HepG2 (cell line): ENCODE measurements at regions not wholly inside any gene's neighbourhood (a gene's known extent, or its start where the extent isn't known, plus 50 kb on each side); places are given as distances from the start of the nearest gene placed in this dataset.

Experiments
- ATAC-seq: fragments of 200-7000 bp; cut with Tn5 transposase; 3 replicates; pipeline ENCODE4 v1.9.1; 2020; ENCODE audit warnings: mild to moderate bottlenecking, moderate library complexity
- BruUV-seq: library from RNA; stranded (reverse); fragments of 400-500 nt; replicated peaks from 2 replicates; lab custom pipeline; 2021; lab: Mats Ljungman, UMichigan
- CTCF ChIA-PET: fragments of 300-600 bp; formaldehyde crosslinking; extraction: SDS; loops from one replicate; lab custom pipeline; 2021; ENCODE audit warnings: low total read pairs, inconsistent platforms, low intra/inter-chr PET ratio; lab: Yijun Ruan, JAX
- POLR2A ChIA-PET: fragments of 350-600 bp; sonication (Branson Sonifier 250); formaldehyde crosslinking; loops from one replicate; lab custom pipeline; 2020; ENCODE audit warnings: antibody characterized with exemption, inconsistent platforms; lab: Yijun Ruan, JAX
- DNase-seq: peaks from one replicate; pipeline ENCODE4 v3.0.0-alpha.2; 2015; ENCODE audit warnings: low spot score
- FAIRE-seq: peaks from 3 replicates; lab custom pipeline; 2011; peaks lifted over from hg19 to GRCh38; lab: Jason Lieb, UNC
- H2AFZ ChIP-seq: one replicate; pipeline ENCODE4 v1.6.1; 2011; ENCODE audit warnings: low read length, inconsistent platforms
- H3K27ac ChIP-seq: fragments of 300-600 bp; 3 replicates; pipeline ENCODE4 v1.8.0; 2011; ENCODE audit warnings: mixed run types, mild to moderate bottlenecking, mixed read lengths, low read length, inconsistent platforms; ENCODE audit not compliant: insufficient read depth; ENCODE audit errors: extremely low read length
- H3K27me3 ChIP-seq, 2 experiments: fragments of 200-600 bp in 1 of 2; 2 replicates in 1 of 2; 3 replicates in 1 of 2; pipeline versions ENCODE4 v1.6.0 to v1.8.0; 2011; ENCODE audit warnings: low read length in 2 of 2, mild to moderate bottlenecking in 2 of 2, moderate library complexity in 2 of 2, inconsistent platforms in 1 of 2; ENCODE audit not compliant: insufficient read depth in 2 of 2, control insufficient read depth in 1 of 2
- H3K36me3 ChIP-seq, 2 experiments: fragments of 200-600 bp in 1 of 2; replicated peaks in 1 of 2; 2 replicates in 1 of 2; 3 replicates in 1 of 2; pipeline versions ENCODE4 v1.5.1 to v1.8.0; 2011; ENCODE audit warnings: low read length in 2 of 2, inconsistent platforms in 1 of 2; ENCODE audit not compliant: insufficient read depth in 2 of 2, control insufficient read depth in 1 of 2
- H3K4me1 ChIP-seq: 2 replicates; pipeline ENCODE4 v1.5.1; 2012; ENCODE audit warnings: low read length, inconsistent platforms; ENCODE audit not compliant: insufficient read depth
- H3K4me2 ChIP-seq: 2 replicates; pipeline ENCODE4 v1.6.0; 2011; ENCODE audit warnings: low read depth, low read length, inconsistent platforms
- H3K4me3 ChIP-seq, 3 experiments: fragments of 200-600 bp in 1 of 3; sonication (generic), shearing (Covaris generic) in 1 of 3; replicated peaks in 1 of 3; 2 replicates each; pipeline ENCODE4 v1.5.1; 2011 to 2016; ENCODE audit warnings: low read length in 3 of 3, inconsistent platforms in 2 of 3, low read depth in 2 of 3, mild to moderate bottlenecking in 2 of 3, control low read depth in 1 of 3, mixed read lengths in 1 of 3; ENCODE audit not compliant: insufficient read depth in 1 of 3
- H3K79me2 ChIP-seq: one replicate; pipeline ENCODE4 v1.6.1; 2011; ENCODE audit warnings: low read length, inconsistent platforms; ENCODE audit not compliant: insufficient read depth
- H3K9ac ChIP-seq: 2 replicates; pipeline ENCODE4 v1.6.0; 2011; ENCODE audit warnings: mild to moderate bottlenecking, low read depth, low read length, inconsistent platforms; ENCODE audit not compliant: insufficient read depth
- H3K9me3 ChIP-seq: 2 replicates; pipeline ENCODE4 v1.5.1; 2012; ENCODE audit warnings: mild to moderate bottlenecking, low read length
- H4K20me1 ChIP-seq: 2 replicates; pipeline ENCODE4 v1.6.0; 2011; ENCODE audit warnings: inconsistent platforms, mild to moderate bottlenecking, low read length, moderate library complexity; ENCODE audit not compliant: insufficient read depth
- HOXD1 ChIP-seq: sonication (generic); formaldehyde crosslinking; IDR thresholded peaks from 2 replicates; pipeline ENCODE4 v1.5.0; 2020; ENCODE audit warnings: missing genetic modification reagents
- NKX3-1 ChIP-seq: sonication (generic); formaldehyde crosslinking; IDR thresholded peaks from 2 replicates; pipeline ENCODE4 v1.5.0; 2020; ENCODE audit warnings: missing genetic modification reagents
- PCBP2 ChIP-seq: fragments of 200-400 bp; formaldehyde crosslinking; optimal IDR thresholded peaks from 2 replicates; pipeline ENCODE3; 2018; ENCODE audit warnings: low read length, low read depth; ENCODE audit not compliant: poor library complexity, severe bottlenecking
- SNAPC2 ChIP-seq: sonication (generic); formaldehyde crosslinking; IDR thresholded peaks from 2 replicates; pipeline ENCODE4 v1.8.1; 2022; ENCODE audit warnings: mild to moderate bottlenecking, missing genetic modification reagents
- TBL1XR1 ChIP-seq: fragments of 150-350 bp; IDR thresholded peaks from 2 replicates; pipeline ENCODE4 v1.6.1; 2014; ENCODE audit warnings: borderline replicate concordance, low read length; ENCODE audit not compliant: partially characterized antibody
- TBP ChIP-seq: sonication (generic); formaldehyde crosslinking; IDR thresholded peaks from 2 replicates; pipeline ENCODE4 v1.5.0; 2020; ENCODE audit warnings: missing genetic modification reagents
- TMF1 ChIP-seq: sonication (generic); formaldehyde crosslinking; IDR thresholded peaks from 2 replicates; pipeline ENCODE4 v1.8.1; 2022; ENCODE audit warnings: low read depth, missing genetic modification reagents
- ZNF143 ChIP-seq: sonication (generic); formaldehyde crosslinking; IDR thresholded peaks from 2 replicates; pipeline ENCODE4 v1.4.0; 2020; ENCODE audit warnings: missing genetic modification reagents
- ZNF337 ChIP-seq: sonication (generic); formaldehyde crosslinking; IDR thresholded peaks from 2 replicates; pipeline ENCODE4 v1.5.1; 2020; ENCODE audit warnings: missing genetic modification reagents, low read depth, mild to moderate bottlenecking, borderline replicate concordance
- ZNF350 ChIP-seq: sonication (generic); formaldehyde crosslinking; IDR thresholded peaks from 2 replicates; pipeline ENCODE4 v1.4.0; 2020; ENCODE audit warnings: mild to moderate bottlenecking, low read depth, missing genetic modification reagents, borderline replicate concordance
- WGBS: methylation state at CpG from one replicate; pipeline ENCODE4 v1.1.6; 2017; ENCODE audit warnings: low lambda C conversion rate; 5-methylcytosine and 5-hydroxymethylcytosine counted together
- in situ Hi-C: cut with HindIII; loops from 2 replicates; pipeline ENCODE4 v1.10.0; 2017; ENCODE audit warnings: low pct_unique_long_range_greater_than_20kb; ENCODE audit not compliant: extremely low pct_ligation_motif_present
- intact Hi-C: fragments of 100-400 bp; cut with micrococcal nuclease; formaldehyde crosslinking; loops from one replicate; pipeline ENCODE4 v1.10.0; 2022; ENCODE audit not compliant: unreplicated experiment
- TF ChIP-seq, protein P1 (sequence below): sonication (generic); formaldehyde crosslinking; IDR thresholded peaks from 2 replicates; pipeline ENCODE4 v1.5.1; 2020; ENCODE audit warnings: missing genetic modification reagents, mild to moderate bottlenecking, borderline replicate concordance
- TF ChIP-seq, protein P2 (sequence below): sonication (generic); formaldehyde crosslinking; IDR thresholded peaks from 2 replicates; pipeline ENCODE4 v1.4.0; 2020; ENCODE audit warnings: mild to moderate bottlenecking, missing genetic modification reagents
- TF ChIP-seq, protein P3 (sequence below): sonication (generic); formaldehyde crosslinking; IDR thresholded peaks from 2 replicates; pipeline ENCODE4 v1.5.0; 2020; ENCODE audit warnings: missing genetic modification reagents

DNA sequence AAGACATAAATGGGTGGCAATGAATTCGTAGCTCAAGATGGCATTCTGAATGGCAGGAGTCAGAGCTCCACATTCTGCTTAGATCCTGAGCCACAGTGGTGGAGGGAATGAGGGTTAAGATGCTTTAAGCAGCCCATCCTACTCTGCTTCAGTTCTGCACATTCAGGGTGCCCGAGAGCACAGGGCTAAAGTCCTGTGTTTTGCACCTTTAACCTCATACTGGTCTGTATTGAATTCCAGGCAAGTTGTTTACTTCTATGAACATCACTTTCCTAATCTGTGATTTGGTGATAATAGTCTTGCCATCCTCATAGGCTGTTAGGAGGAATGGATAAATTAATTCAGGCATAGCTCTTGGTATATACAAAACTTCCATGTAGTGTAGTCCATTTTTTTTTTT is 321.6 kb upstream of the CD180 start (continued):
- TF ChIP-seq HOXD1 (CRISPR knock-in tag) (no peak), TMF1 (CRISPR knock-in tag) (no peak), SNAPC2 (CRISPR knock-in tag) (no peak), TBP (CRISPR knock-in tag) (no peak), ZNF350 (CRISPR knock-in tag) (no peak), TBL1XR1 (no peak), ZNF143 (CRISPR knock-in tag) (no peak), ZNF337 (no peak)
- TF ChIP-seq, all 625 proteins: peak for 0

DNA sequence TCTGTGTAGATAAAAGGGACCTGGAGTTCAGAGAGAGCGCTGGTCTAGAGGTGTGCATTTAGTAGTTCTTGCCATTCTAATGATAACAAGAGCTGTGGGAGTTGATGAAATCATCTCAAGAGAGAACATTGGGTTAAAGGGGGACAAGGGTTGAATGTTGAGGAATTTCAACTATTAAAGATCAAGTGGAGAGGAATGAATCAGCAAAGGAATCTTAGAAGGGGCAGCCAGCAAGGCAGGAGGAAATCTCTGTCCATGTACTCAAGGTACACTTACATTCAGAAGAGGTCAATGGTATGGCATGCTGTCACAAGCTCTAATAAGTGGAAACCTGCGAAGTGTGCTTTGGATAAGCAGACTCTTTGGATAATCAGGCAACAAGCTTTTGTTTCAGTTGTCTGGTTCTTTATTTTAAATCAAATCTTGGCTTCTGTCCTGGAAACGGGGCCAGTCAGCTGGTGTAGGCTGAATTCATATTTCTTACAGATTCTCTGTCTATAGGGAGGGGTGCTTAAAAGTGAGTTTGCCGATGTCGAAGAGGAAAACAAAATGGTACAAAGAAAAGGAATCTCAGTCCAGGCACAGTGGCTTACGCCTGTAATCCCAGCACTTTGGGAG is 320.5 kb upstream of the CD180 start:
- Histone ChIP-seq H3K27ac (no peak overlapping the region), H2AFZ (no peak overlapping the region), H3K4me1 (no peaks in the 10 kb centered on the region), H3K9ac (no peak overlapping the region), H3K4me2 (no peak overlapping the region), H3K9me3 (no peaks in the 10 kb centered on the region), H3K36me3 (no peaks in the 10 kb centered on the region), H3K79me2 (no peaks in the 10 kb centered on the region), H3K4me3 (no peak overlapping the region), H3K27me3 (no peaks in the 10 kb centered on the region; a peak in 1 of 5 replicates), H4K20me1 (no peaks in the 10 kb centered on the region)
- ChIA-PET POLR2A (no interaction called here), CTCF (no interaction called here)
- DNase-seq (no peak), ATAC-seq (no peak), FAIRE-seq (no peak)
- intact Hi-C loops (loop anchor here (10.0 kb wide), 1 partner anchor 338 kb away; no protein-coding TSS in a partner anchor), in situ Hi-C loops (no loop called here)
- WGBS, result 28% methylated on average over 6 of the region's 6 CpGs
- BruUV-seq, result no TSS peak
- TF ChIP-seq, protein P1, sequence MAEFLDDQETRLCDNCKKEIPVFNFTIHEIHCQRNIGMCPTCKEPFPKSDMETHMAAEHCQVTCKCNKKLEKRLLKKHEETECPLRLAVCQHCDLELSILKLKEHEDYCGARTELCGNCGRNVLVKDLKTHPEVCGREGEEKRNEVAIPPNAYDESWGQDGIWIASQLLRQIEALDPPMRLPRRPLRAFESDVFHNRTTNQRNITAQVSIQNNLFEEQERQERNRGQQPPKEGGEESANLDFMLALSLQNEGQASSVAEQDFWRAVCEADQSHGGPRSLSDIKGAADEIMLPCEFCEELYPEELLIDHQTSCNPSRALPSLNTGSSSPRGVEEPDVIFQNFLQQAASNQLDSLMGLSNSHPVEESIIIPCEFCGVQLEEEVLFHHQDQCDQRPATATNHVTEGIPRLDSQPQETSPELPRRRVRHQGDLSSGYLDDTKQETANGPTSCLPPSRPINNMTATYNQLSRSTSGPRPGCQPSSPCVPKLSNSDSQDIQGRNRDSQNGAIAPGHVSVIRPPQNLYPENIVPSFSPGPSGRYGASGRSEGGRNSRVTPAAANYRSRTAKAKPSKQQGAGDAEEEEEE (CRISPR knock-in tag), result no peak
- TF ChIP-seq, protein P2, sequence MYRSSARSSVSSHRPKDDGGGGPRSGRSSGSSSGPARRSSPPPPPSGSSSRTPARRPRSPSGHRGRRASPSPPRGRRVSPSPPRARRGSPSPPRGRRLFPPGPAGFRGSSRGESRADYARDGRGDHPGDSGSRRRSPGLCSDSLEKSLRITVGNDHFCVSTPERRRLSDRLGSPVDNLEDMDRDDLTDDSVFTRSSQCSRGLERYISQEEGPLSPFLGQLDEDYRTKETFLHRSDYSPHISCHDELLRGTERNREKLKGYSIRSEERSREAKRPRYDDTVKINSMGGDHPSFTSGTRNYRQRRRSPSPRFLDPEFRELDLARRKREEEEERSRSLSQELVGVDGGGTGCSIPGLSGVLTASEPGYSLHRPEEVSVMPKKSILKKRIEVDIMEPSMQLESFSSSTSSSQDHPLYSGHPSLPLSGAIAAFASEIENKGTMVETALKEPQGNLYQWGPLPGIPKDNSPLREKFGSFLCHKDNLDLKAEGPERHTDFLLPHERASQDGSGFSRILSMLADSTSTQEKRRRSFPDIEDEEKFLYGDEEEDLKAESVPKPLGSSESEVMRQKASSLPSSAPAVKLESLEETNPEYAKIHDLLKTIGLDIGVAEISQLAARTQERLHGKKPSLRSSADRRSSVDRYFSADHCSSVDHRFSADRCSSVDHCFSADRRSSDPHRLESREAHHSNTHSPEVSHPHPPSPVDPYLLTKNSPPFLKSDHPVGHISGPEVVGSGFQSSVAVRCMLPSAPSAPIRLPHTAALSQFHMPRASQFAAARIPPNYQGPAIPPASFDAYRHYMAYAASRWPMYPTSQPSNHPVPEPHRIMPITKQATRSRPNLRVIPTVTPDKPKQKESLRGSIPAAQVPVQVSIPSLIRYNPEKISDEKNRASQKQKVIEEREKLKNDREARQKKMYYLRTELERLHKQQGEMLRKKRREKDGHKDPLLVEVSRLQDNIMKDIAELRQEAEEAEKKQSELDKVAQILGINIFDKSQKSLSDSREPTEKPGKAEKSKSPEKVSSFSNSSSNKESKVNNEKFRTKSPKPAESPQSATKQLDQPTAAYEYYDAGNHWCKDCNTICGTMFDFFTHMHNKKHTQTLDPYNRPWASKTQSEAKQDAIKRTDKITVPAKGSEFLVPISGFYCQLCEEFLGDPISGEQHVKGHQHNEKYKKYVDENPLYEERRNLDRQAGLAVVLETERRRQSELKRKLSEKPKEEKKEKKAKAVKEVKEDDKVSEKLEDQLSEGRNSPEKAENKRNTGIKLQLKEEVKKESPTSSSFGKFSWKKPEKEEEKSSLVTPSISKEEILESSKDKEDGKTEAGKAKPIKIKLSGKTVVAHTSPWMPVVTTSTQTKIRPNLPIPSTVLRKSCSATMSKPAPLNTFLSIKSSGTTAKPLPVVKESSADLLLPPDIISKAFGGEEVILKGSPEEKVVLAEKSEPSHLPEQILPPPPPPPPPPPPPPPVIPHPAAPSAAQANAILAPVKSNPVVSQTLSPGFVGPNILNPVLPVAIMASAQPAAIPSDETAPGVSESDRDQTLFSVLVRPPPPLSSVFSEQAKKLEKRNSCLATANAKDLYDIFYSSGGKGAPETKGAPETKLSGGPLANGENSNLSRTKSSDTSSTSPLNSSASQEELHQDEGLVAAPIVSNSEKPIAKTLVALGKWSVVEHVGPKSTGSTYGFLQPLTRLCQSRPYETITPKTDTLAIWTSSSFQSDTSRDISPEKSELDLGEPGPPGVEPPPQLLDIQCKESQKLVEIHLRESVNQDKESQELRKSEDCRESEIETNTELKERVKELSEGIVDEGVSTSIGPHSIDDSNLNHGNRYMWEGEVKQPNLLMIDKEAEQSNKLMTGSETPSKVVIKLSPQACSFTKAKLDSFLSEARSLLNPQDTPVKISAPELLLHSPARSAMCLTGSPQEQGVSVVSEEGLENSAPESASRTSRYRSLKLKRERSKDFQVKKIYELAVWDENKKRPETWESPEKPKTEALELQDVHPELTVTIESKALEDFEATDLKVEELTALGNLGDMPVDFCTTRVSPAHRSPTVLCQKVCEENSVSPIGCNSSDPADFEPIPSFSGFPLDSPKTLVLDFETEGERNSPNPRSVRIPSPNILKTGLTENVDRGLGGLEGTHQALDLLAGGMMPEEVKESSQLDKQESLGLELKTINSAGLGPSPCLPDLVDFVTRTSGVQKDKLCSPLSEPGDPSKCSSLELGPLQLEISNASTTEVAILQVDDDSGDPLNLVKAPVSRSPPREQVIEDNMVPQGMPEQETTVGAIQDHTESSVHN (CRISPR knock-in tag), result no peak
- no peak for TF ChIP-seq NKX3-1 (CRISPR knock-in tag)
- TF ChIP-seq, protein P3, sequence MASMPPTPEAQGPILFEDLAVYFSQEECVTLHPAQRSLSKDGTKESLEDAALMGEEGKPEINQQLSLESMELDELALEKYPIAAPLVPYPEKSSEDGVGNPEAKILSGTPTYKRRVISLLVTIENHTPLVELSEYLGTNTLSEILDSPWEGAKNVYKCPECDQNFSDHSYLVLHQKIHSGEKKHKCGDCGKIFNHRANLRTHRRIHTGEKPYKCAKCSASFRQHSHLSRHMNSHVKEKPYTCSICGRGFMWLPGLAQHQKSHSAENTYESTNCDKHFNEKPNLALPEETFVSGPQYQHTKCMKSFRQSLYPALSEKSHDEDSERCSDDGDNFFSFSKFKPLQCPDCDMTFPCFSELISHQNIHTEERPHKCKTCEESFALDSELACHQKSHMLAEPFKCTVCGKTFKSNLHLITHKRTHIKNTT (CRISPR knock-in tag), result no peak
- TF ChIP-seq PCBP2, result no peak
